ENCODE measurements at regions not wholly inside any gene's neighbourhood (a gene's known extent, or its start where the extent isn't known, plus 50 kb on each side); places are given as distances from the start of the nearest gene placed in this dataset.

GRCh38 chr10:130339911-130340310 is 203.7 kb downstream of the GLRX3 start:
- no peak for TF ChIP-seq POLR2AphosphoS5 (IDR thresholded peaks at IDR 0.05; ENCODE audit: low read depth, low read length)
- no peak for TF ChIP-seq CTCF (IDR thresholded peaks at IDR 0.05)
- no peak for TF ChIP-seq REST (IDR thresholded peaks at IDR 0.05; ENCODE audit: insufficient read depth in 1 of 2, low read depth in 2 of 2, low read length in 1 of 2)
- TF ChIP-seq SIN3A (IDR thresholded peaks at IDR 0.05; ENCODE audit: borderline replicate concordance, insufficient read depth, low read depth, low read length): no peak
- TF ChIP-seq TCF7L2 (IDR thresholded peaks at IDR 0.05; ENCODE audit: low read depth, low read length): no peak
